B cell (primary cell): ENCODE measurements at regions not wholly inside any gene's neighbourhood (a gene's known extent, or its start where the extent isn't known, plus 50 kb on each side); places are given as distances from the start of the nearest gene placed in this dataset.
"Not testable (repeated sequence)": the region's sequence is repeated elsewhere in the genome, so short reads cannot be mapped to it uniquely, and the experiment has no call there.

Experiments used
- ATAC-seq: fragments of 200-7000 bp; cut with Tn5 transposase; one replicate; pipeline ENCODE4 v1.10.0; 2021; ENCODE audit warnings: low read depth, mild to moderate bottlenecking, moderate number of reproducible peaks, moderate library complexity
- CTCF ChIA-PET: fragments of 350-600 bp; sonication (Branson Sonifier 250); formaldehyde crosslinking; loops from one replicate; lab custom pipeline; 2021; ENCODE audit warnings: antibody characterized with exemption, inconsistent platforms; lab: Charles Lee
- POLR2A ChIA-PET: fragments of 350-600 bp; sonication (Branson Sonifier 250); formaldehyde crosslinking; loops from one replicate; lab custom pipeline; 2021; ENCODE audit warnings: antibody characterized with exemption; lab: Charles Lee
- DNase-seq: peaks from one replicate; pipeline ENCODE4 v3.0.0; 2013
- H2AFZ ChIP-seq: 2 replicates; pipeline ENCODE4 v1.6.1; 2012; ENCODE audit warnings: mild to moderate bottlenecking, low read depth, low read length; ENCODE audit not compliant: insufficient read depth, poor library complexity, severe bottlenecking
- H3K27ac ChIP-seq, 2 donors: 1 replicate in 1 of 2; 2 replicates in 1 of 2; pipeline ENCODE4 v1.5.1; 2012 to 2013; ENCODE audit warnings: low read length in 2 of 2, mild to moderate bottlenecking in 2 of 2, moderate library complexity in 1 of 2
- H3K27me3 ChIP-seq, 4 experiments: fragments of 200-600 bp in 1 of 4; sonication (generic) in 1 of 4; replicated peaks in 1 of 4; 1 replicate in 2 of 4; 2 replicates in 2 of 4; pipeline versions ENCODE4 v1.6.1 to v1.7.0; 2013 to 2016; ENCODE audit warnings: low read length in 3 of 4, mild to moderate bottlenecking in 2 of 4, mixed read lengths in 1 of 4, moderate library complexity in 1 of 4; ENCODE audit not compliant: insufficient read depth in 4 of 4, control insufficient read depth in 3 of 4; ENCODE audit errors: control extremely low read depth in 1 of 4
- H3K36me3 ChIP-seq, 2 experiments: replicated peaks in 1 of 2; 1 replicate in 1 of 2; 2 replicates in 1 of 2; pipeline versions ENCODE4 v1.6.1 to v1.7.1; 2013; ENCODE audit warnings: low read length in 1 of 2; ENCODE audit not compliant: insufficient read depth in 2 of 2, control insufficient read depth in 1 of 2; ENCODE audit errors: control extremely low read depth in 1 of 2, extremely low read depth in 1 of 2
- H3K4me1 ChIP-seq, 2 donors: fragments of 200-600 bp in 1 of 2; sonication (generic) in 1 of 2; 1 replicate in 1 of 2; 2 replicates in 1 of 2; pipeline versions ENCODE4 v1.5.1 to v1.6.1; 2013 to 2017; ENCODE audit warnings: low read length in 2 of 2; ENCODE audit not compliant: control insufficient read depth in 2 of 2, insufficient read depth in 2 of 2
- H3K4me2 ChIP-seq: replicated peaks from 2 replicates; pipeline ENCODE3; 2012; ENCODE audit warnings: mild to moderate bottlenecking, low read depth, low read length; ENCODE audit not compliant: poor library complexity, severe bottlenecking
- H3K4me3 ChIP-seq, 5 experiments: fragments of 200-600 bp in 1 of 5; sonication (generic) in 1 of 5; 1 replicate in 3 of 5; 2 replicates in 2 of 5; pipeline versions ENCODE4 v1.5.1 to v1.7.0; 2011 to 2016; ENCODE audit warnings: low read length in 4 of 5, mild to moderate bottlenecking in 4 of 5, low read depth in 2 of 5, control low read depth in 1 of 5, moderate library complexity in 1 of 5; ENCODE audit not compliant: insufficient read depth in 1 of 5; ENCODE audit errors: control extremely low read depth in 1 of 5, extremely low read depth in 1 of 5
- H3K79me2 ChIP-seq: fragments of 200-600 bp; sonication (generic); one replicate; pipeline ENCODE4 v1.6.0; 2016; ENCODE audit warnings: low read length; ENCODE audit not compliant: control insufficient read depth, insufficient read depth
- H3K9ac ChIP-seq: fragments of 200-600 bp; sonication (generic); 2 replicates; pipeline ENCODE4 v1.6.1; 2017; ENCODE audit warnings: mild to moderate bottlenecking, low read length, moderate library complexity
- H3K9me3 ChIP-seq, 3 donors: one replicate each; pipeline versions ENCODE4 v1.6.1 to v1.7.1; 2013; ENCODE audit warnings: low read length in 2 of 3; ENCODE audit not compliant: control insufficient read depth in 2 of 3, insufficient read depth in 1 of 3; ENCODE audit errors: control extremely low read depth in 1 of 3
- H4K20me1 ChIP-seq: 2 replicates; pipeline ENCODE4 v1.6.0; 2012; ENCODE audit warnings: mild to moderate bottlenecking, low read length; ENCODE audit not compliant: insufficient read depth, control insufficient read depth, poor library complexity, severe bottlenecking
- H3K27ac Mint-ChIP-seq: one replicate; pipeline ENCODE4 v1.8.0; 2021; ENCODE audit warnings: mixed read lengths
- H3K27me3 Mint-ChIP-seq: one replicate; pipeline ENCODE4 v1.8.0; 2021; ENCODE audit warnings: mixed read lengths
- H3K4me1 Mint-ChIP-seq: one replicate; pipeline ENCODE4 v1.8.0; 2021; ENCODE audit warnings: mixed read lengths
- H3K4me3 Mint-ChIP-seq: one replicate; pipeline ENCODE4 v1.8.0; 2021; ENCODE audit warnings: mixed read lengths
- H3K9me3 Mint-ChIP-seq: one replicate; pipeline ENCODE4 v1.8.0; 2022; ENCODE audit warnings: mixed read lengths; ENCODE audit not compliant: insufficient read depth
- EZH2 ChIP-seq: IDR thresholded peaks from 2 replicates; pipeline ENCODE4 v1.6.1; 2012; ENCODE audit warnings: borderline replicate concordance, low read depth, mild to moderate bottlenecking, moderate library complexity, low read length; ENCODE audit not compliant: insufficient read depth, poor library complexity, severe bottlenecking
- WGBS: methylation state at CpG from one replicate; pipeline ENCODE4 v1.1.5; 2013; ENCODE audit warnings: missing lambda C conversion rate; ENCODE audit not compliant: insufficient coverage; 5-methylcytosine and 5-hydroxymethylcytosine counted together
- intact Hi-C: fragments of 100-400 bp; cut with micrococcal nuclease; formaldehyde crosslinking; loops from one replicate; pipeline ENCODE4 v1.10.0; 2022
- TF ChIP-seq, protein P1 (sequence below): fragments of 200-600 bp; IDR thresholded peaks from one replicate; pipeline ENCODE4 v1.8.0; 2022; ENCODE audit warnings: antibody characterized with exemption, mild to moderate bottlenecking

DNA sequence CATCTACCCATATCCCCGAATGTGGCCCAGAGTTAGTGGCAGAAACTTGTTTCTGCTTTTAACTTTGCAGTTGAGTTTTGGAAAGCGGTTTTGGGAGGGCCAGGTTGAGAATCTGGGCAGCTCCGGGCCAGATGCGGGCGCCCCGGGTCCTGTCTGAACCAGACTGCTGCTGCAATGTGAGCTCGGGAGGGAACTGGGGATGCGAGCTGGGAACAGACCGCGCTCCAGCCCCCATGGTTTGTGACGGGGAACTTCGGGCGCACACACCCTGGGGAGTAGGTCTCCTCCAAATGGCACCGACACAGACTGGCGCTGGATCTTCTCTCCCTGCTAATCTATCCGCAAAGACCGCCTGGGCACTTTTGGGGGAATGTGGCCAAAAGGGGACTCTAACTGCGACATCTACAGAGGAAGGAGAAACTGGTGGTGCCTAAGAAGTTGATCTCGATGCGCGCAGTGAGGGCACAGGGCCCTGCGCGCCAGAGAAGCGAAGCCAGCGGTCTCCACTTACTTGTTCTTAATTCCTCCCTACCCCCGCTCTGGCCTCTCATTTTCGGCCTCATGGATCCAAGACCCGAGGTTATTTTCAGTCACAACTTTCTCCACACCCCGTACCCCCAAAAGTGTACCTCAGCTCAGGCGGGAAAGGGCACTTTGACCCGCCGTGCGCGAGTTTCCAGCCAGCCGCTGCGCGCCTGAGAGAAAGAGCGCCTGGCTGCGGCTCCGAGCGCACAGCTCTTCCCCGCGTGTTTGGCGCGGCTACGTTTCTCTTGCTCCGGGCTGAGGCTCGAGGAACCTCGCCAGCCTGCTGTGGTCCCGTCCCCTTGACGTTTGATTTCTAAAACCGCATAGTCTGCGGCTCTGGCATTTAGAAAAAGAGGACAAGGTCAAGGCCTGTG is 411.0 kb upstream of the ESRRG start:
- Histone ChIP-seq H3K9me3 (peaks cover 0 to 35% (median 0%) of the 10 kb centered on the region in 3 donors), H3K27ac (no peak overlapping the region), H2AFZ (no peak overlapping the region), H3K79me2 (no peaks in the 10 kb centered on the region), H3K27me3 (peaks cover 0 to 49% (median 19%) of the 10 kb centered on the region in 4 experiments), H3K9ac (no peak overlapping the region), H4K20me1 (no peaks in the 10 kb centered on the region), H3K4me2 (no peak overlapping the region), H3K36me3 (no peaks in the 10 kb centered on the region), H3K4me3 (no peak overlapping the region), H3K4me1 (peaks cover 4% of the 10 kb centered on the region in 2 donors)
- ChIA-PET CTCF (no interaction called here), POLR2A (no interaction called here)
- H3K4me3 Mint-ChIP-seq = no peak overlapping the region
- peaks cover 3% of the 10 kb centered on the region for H3K9me3 Mint-ChIP-seq
- ATAC-seq = no peak
- H3K27me3 Mint-ChIP-seq = peaks cover 57% of the 10 kb centered on the region
- 8% methylated on average over 50 of the region's 53 CpGs for WGBS
- no peak for DNase-seq
- H3K27ac Mint-ChIP-seq = no peak overlapping the region
- TF ChIP-seq, protein P1, sequence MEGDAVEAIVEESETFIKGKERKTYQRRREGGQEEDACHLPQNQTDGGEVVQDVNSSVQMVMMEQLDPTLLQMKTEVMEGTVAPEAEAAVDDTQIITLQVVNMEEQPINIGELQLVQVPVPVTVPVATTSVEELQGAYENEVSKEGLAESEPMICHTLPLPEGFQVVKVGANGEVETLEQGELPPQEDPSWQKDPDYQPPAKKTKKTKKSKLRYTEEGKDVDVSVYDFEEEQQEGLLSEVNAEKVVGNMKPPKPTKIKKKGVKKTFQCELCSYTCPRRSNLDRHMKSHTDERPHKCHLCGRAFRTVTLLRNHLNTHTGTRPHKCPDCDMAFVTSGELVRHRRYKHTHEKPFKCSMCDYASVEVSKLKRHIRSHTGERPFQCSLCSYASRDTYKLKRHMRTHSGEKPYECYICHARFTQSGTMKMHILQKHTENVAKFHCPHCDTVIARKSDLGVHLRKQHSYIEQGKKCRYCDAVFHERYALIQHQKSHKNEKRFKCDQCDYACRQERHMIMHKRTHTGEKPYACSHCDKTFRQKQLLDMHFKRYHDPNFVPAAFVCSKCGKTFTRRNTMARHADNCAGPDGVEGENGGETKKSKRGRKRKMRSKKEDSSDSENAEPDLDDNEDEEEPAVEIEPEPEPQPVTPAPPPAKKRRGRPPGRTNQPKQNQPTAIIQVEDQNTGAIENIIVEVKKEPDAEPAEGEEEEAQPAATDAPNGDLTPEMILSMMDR = no peak
- TF ChIP-seq EZH2 = no peak
- peaks cover 4% of the 10 kb centered on the region for H3K4me1 Mint-ChIP-seq
- intact Hi-C loops = no loop called here

DNA sequence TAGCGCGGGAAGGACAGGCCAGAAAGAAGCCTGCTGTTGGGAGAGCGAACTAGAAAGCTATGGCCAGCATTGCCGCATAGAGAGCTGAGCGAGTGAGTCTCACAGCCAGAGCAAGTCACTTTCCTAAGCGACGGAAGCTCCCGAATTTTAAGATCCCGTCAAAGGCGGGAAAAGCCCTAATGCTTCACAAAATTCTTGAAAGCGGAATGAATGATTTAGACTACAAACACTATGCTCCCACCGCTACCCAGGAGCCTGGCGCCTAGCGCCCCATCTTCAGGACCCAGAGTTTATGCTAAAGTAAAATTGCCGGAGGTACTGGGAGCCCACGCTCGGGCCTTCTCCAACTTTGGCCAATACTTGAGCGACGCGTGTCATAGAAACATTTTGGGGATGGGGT is 409.9 kb upstream of the ESRRG start:
- DNase-seq = no peak
- no peak for ATAC-seq
- Histone ChIP-seq H3K27me3 (peaks cover 0 to 42% (median 8%) of the 10 kb centered on the region in 4 experiments), H3K36me3 (no peaks in the 10 kb centered on the region), H3K4me2 (no peak overlapping the region), H3K4me3 (no peak overlapping the region), H3K9me3 (peaks cover 0 to 28% (median 0%) of the 10 kb centered on the region in 3 donors), H3K79me2 (no peaks in the 10 kb centered on the region), H2AFZ (no peak overlapping the region), H3K9ac (no peak overlapping the region), H3K4me1 (peaks cover 0 to 4% of the 10 kb centered on the region in 2 donors), H4K20me1 (no peaks in the 10 kb centered on the region), H3K27ac (no peak overlapping the region)
- no peaks in the 10 kb centered on the region for H3K9me3 Mint-ChIP-seq
- H3K4me1 Mint-ChIP-seq = peaks cover 4% of the 10 kb centered on the region
- peaks cover 46% of the 10 kb centered on the region for H3K27me3 Mint-ChIP-seq
- ChIA-PET CTCF (no interaction called here), POLR2A (no interaction called here)
- no peak overlapping the region for H3K4me3 Mint-ChIP-seq
- intact Hi-C loops = no loop called here
- TF ChIP-seq, protein P1 = no peak
- no peak for TF ChIP-seq EZH2
- 80% methylated on average over 12 of the region's 20 CpGs for WGBS
- no peak overlapping the region for H3K27ac Mint-ChIP-seq

DNA sequence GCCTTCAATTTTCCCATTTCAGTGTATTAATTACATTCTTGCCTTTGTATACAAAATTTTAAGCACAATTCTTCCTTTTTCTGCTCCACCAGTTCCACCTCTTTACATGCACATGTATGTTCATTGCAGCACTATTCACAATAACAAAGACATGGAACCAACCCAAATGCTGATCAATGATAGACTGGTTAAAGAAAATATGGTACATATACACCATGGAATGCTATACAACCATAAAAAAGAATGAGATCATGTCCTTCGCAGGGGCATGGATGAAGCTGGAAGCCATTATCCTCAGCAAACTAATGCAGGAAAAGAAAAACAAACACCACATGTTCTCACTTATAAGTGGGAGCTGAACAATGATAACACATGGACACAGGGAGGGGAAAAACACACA is 400.1 kb upstream of the ESRRG start:
- H3K27ac Mint-ChIP-seq, intact Hi-C loops, H3K79me2 ChIP-seq, DNase-seq, H3K27me3 Mint-ChIP-seq, CTCF ChIA-PET, H3K4me2 ChIP-seq, ATAC-seq, POLR2A ChIA-PET, H4K20me1 ChIP-seq, H3K27ac ChIP-seq, H3K4me1 ChIP-seq, H3K4me3 ChIP-seq, H3K4me1 Mint-ChIP-seq, H3K27me3 ChIP-seq, H3K9me3 ChIP-seq, H3K4me3 Mint-ChIP-seq, H3K36me3 ChIP-seq, H2AFZ ChIP-seq, H3K9ac ChIP-seq, H3K9me3 Mint-ChIP-seq: not testable (repeated sequence)
- no CpG with 5 or more reads among the region's 1 CpG for WGBS
